K562 (cell line): ENCODE measurements at regions not wholly inside any gene's neighbourhood (a gene's known extent, or its start where the extent isn't known, plus 50 kb on each side); places are given as distances from the start of the nearest gene placed in this dataset.

ENCODE experiments used
- ATAC-seq: fragments of 200-7000 bp; cut with Tn5 transposase; 3 replicates; pipeline ENCODE4 v1.9.1; 2020; ENCODE audit warnings: moderate library complexity
- BruUV-seq: library from RNA; stranded (reverse); fragments of 400-500 nt; replicated peaks from 2 replicates; lab custom pipeline; 2021; lab: Mats Ljungman, UMichigan
- CTCF ChIA-PET: fragments of 300-600 bp; formaldehyde crosslinking; extraction: SDS; loops from one replicate; lab custom pipeline; 2021; ENCODE audit warnings: low intra/inter-chr PET ratio; lab: Yijun Ruan, JAX
- POLR2A ChIA-PET: fragments of 300-600, 350-650 bp; sonication (Branson Sonifier 250); formaldehyde crosslinking; extraction: SDS; loops from one replicate; lab custom pipeline; 2021; ENCODE audit warnings: antibody characterized with exemption, inconsistent platforms; lab: Yijun Ruan, JAX
- DNase-seq, 4 experiments: peaks; one replicate each; pipeline versions ENCODE4 v3.0.0 to v3.0.0-alpha.2; 2011 to 2018; ENCODE audit warnings: low spot score in 3 of 4, mixed read lengths in 3 of 4; ENCODE audit errors: extremely low read depth in 1 of 4
- FAIRE-seq: peaks from 2 replicates; lab custom pipeline; 2011; peaks lifted over from hg19 to GRCh38; lab: Jason Lieb, UNC
- H2AFZ ChIP-seq: 2 replicates; pipeline ENCODE4 v1.6.0; 2011; ENCODE audit warnings: low read depth, low read length, control low read depth, inconsistent platforms
- H3K27ac ChIP-seq: fragments of 200-600 bp; 3 replicates; pipeline ENCODE4 v1.8.0; 2011; ENCODE audit warnings: low read depth, mild to moderate bottlenecking, control low read depth, inconsistent platforms, low read length, moderate library complexity, mixed read lengths; ENCODE audit errors: extremely low read depth
- H3K27me3 ChIP-seq, 2 experiments: fragments of 300-600 bp in 1 of 2; 2 replicates in 1 of 2; 3 replicates in 1 of 2; pipeline versions ENCODE4 v1.6.0 to v1.8.0; 2011; ENCODE audit warnings: inconsistent platforms in 2 of 2, low read length in 2 of 2, mild to moderate bottlenecking in 1 of 2, mixed read lengths in 1 of 2, moderate library complexity in 1 of 2; ENCODE audit not compliant: control insufficient read depth in 2 of 2, insufficient read depth in 2 of 2
- H3K36me3 ChIP-seq: fragments of 300-600 bp; 3 replicates; pipeline ENCODE4 v1.8.0; 2011; ENCODE audit warnings: mild to moderate bottlenecking, low read length, inconsistent platforms; ENCODE audit not compliant: control insufficient read depth, insufficient read depth
- H3K4me1 ChIP-seq, 2 experiments: fragments of 200-600 bp in 1 of 2; replicated peaks in 1 of 2; 2 replicates in 1 of 2; 3 replicates in 1 of 2; pipeline versions ENCODE4 v1.5.1 to v1.8.0; 2011; ENCODE audit warnings: inconsistent platforms in 2 of 2, low read length in 2 of 2, mild to moderate bottlenecking in 1 of 2, mixed read lengths in 1 of 2, moderate library complexity in 1 of 2; ENCODE audit not compliant: control insufficient read depth in 2 of 2, insufficient read depth in 2 of 2
- H3K4me2 ChIP-seq: 2 replicates; pipeline ENCODE4 v1.6.1; 2011; ENCODE audit warnings: low read length, control low read depth, inconsistent platforms, mixed read lengths; ENCODE audit not compliant: insufficient read depth
- H3K4me3 ChIP-seq: fragments of 200-600 bp; sonication (generic), shearing (Covaris generic); 2 replicates; pipeline ENCODE4 v1.5.1; 2016; ENCODE audit warnings: control low read depth, inconsistent platforms
- H3K79me2 ChIP-seq: fragments of 200-600 bp; 3 replicates; pipeline ENCODE4 v1.8.0; 2011; ENCODE audit warnings: low read length, inconsistent platforms; ENCODE audit not compliant: control insufficient read depth, insufficient read depth
- H3K9ac ChIP-seq, 2 experiments: 2 replicates each; pipeline versions ENCODE4 v1.6.0 to v1.6.1; 2011; ENCODE audit warnings: low read depth in 2 of 2, low read length in 2 of 2, control low read depth in 1 of 2, inconsistent platforms in 1 of 2, mild to moderate bottlenecking in 1 of 2, mixed read lengths in 1 of 2; ENCODE audit not compliant: insufficient read depth in 1 of 2
- H3K9me1 ChIP-seq: one replicate; pipeline ENCODE4 v1.6.0; 2011; ENCODE audit warnings: inconsistent platforms, mild to moderate bottlenecking, low read length, moderate library complexity; ENCODE audit not compliant: control insufficient read depth, insufficient read depth
- H3K9me3 ChIP-seq: replicated peaks from 2 replicates; pipeline ENCODE4 v1.5.1; 2011; ENCODE audit warnings: low read depth, low read length, inconsistent platforms; ENCODE audit not compliant: control insufficient read depth, insufficient read depth
- H4K20me1 ChIP-seq: replicated peaks from 2 replicates; pipeline ENCODE4 v1.6.1; 2011; ENCODE audit warnings: low read length, inconsistent platforms, mixed read lengths; ENCODE audit not compliant: control insufficient read depth, insufficient read depth
- CHD4 ChIP-seq: fragments of 200-600 bp; sonication (generic); IDR thresholded peaks from 3 replicates; pipeline ENCODE4 v1.6.1; 2012; ENCODE audit warnings: low read depth, mild to moderate bottlenecking, mixed read lengths, low read length, inconsistent platforms; ENCODE audit not compliant: insufficient read depth, insufficient replicate concordance, poor library complexity, severe bottlenecking
- ETV6 ChIP-seq, 3 experiments: fragments of 150-350 bp in 1 of 3; sonication (generic) in 1 of 3; formaldehyde crosslinking in 1 of 3; IDR thresholded peaks; 2 replicates each; pipeline versions ENCODE4 v1.6.1 to v1.8.0; 2014 to 2022; ENCODE audit warnings: borderline replicate concordance in 2 of 3, low read depth in 2 of 3, antibody characterized with exemption in 1 of 3, low read length in 1 of 3, mild to moderate bottlenecking in 1 of 3, missing genetic modification reagents in 1 of 3
- NRF1 ChIP-seq, 2 experiments: fragments of 450-650 bp; IDR thresholded peaks in 1 of 2; conservative IDR thresholded peaks in 1 of 2; 2 replicates each; pipeline ENCODE4 v1.6.1; 2014; ENCODE audit warnings: mild to moderate bottlenecking in 2 of 2
- WGBS: fragments of 100-300 bp; shearing (Covaris generic); methylation state at CpG from one replicate; pipeline ENCODE4 v1.1.6; 2016; ENCODE audit warnings: low coverage, mixed read lengths; ENCODE audit not compliant: insufficient coverage; ENCODE audit errors: missing lambda C conversion rate; 5-methylcytosine and 5-hydroxymethylcytosine counted together
- in situ Hi-C: fragments of 300-500 bp; cut with MboI; formaldehyde crosslinking; loops from 4 replicates; pipeline ENCODE4 v1.15.0; 2018; ENCODE audit warnings: inconsistent platforms, mixed read lengths
- intact Hi-C: fragments of 100-400 bp; cut with micrococcal nuclease; formaldehyde crosslinking; loops from 2 replicates; pipeline ENCODE4 v1.14.2; 2022

DNA sequence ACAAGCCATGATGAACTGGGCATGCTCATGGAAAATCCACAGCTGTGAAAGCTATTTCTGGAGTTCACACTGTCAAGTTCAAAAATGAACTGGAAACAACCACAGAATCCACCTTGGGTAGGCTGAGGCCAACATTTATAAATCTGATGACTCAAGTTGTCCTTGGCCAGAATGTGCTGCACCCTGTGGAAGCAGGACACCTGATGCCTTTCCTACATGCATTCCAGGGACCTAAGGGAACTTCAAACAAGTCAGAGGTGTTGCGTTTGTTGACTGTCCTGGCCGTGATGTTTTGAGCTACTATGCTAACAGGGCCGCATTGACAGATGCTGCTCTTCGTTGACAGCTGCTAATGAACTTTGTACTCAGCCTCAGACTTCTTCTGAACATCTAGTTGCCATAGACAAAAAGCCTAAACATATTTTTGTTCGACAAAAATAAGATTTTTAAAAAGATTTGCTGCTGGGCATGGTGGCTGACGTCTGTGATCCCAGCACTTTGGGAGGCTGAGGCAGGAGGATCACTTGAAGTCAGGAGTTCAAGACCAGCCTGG, 127.9 kb upstream of the SLC45A1 start:
- Histone ChIP-seq H3K79me2 (no peaks in the 10 kb centered on the region), H3K4me3 (no peak overlapping the region), H3K36me3 (no peaks in the 10 kb centered on the region), H2AFZ (peak overlapping the region; percentile 61; the same call in 1 of the 2 replicates), H3K27ac (no peak overlapping the region), H3K9me3 (no peaks in the 10 kb centered on the region), H3K9me1 (no peaks in the 10 kb centered on the region), H3K4me1 (peaks cover 0 to 8% of the 10 kb centered on the region in 2 experiments; a peak in 2 of 5 replicates), H3K27me3 (0 out of 5 replicates have a peak, but pooled peaks cover 0 to 7% of the 10 kb centered on the region in 2 experiments), H3K9ac (no peak overlapping the region), H3K4me2 (no peak overlapping the region), H4K20me1 (no peaks in the 10 kb centered on the region)
- DNase-seq (no peak), FAIRE-seq (no peak), ATAC-seq (no peak)
- intact Hi-C loops: no loop called here
- TF ChIP-seq NRF1 (conservative IDR thresholded peaks at IDR 0.05 in 1 of 2, IDR thresholded peaks at IDR 0.05 in 1 of 2) (peak in 1 of 2 experiments; percentile 47; a peak in 1 of 4 replicates), ETV6 (IDR thresholded peaks at IDR 0.05; ENCODE audit: borderline replicate concordance in 1 of 2, low read depth in 2 of 2, low read length in 1 of 2) (no peak), ETV6 (CRISPR knock-in tag; IDR thresholded peaks at IDR 0.05; ENCODE audit: borderline replicate concordance) (no peak)
- POLR2A ChIA-PET: interaction anchor here (0.6 to 0.7 kb wide), 2 partner anchors 70 to 182 kb away, joined by 3 read pairs; no protein-coding TSS in a partner anchor
- BruUV-seq: no TSS peak
- CTCF ChIA-PET: no interaction called here
- WGBS: 48% methylated on average over 6 of the region's 6 CpGs
- in situ Hi-C loops: no loop called here

DNA sequence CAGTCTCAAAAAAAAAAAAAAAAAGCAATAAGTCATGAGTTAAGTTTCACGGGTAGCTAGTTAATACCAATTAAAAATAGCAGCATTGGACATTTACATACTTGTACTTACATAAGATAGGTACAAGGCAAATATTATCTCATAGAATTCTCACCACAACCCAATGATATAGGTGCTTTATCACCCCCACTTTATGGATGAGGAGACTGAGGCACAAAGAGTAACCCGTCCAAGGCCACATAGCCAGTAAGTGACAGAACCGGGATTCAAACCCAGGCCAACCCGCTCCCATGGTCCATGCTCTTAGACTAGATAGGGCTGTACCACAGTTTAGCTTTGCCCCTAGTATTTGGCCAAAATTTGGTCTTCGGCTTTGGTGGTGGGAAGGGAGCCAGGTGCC, 132.5 kb upstream of the SLC45A1 start:
- Histone ChIP-seq H3K27ac (no peak overlapping the region), H3K9ac (no peak overlapping the region), H2AFZ (no peak overlapping the region), H3K4me3 (no peak overlapping the region), H3K27me3 (0 out of 5 replicates have a peak, but pooled peaks cover 0 to 7% of the 10 kb centered on the region in 2 experiments), H3K9me3 (no peaks in the 10 kb centered on the region), H4K20me1 (no peaks in the 10 kb centered on the region), H3K4me1 (peaks cover 0 to 9% of the 10 kb centered on the region in 2 experiments; a peak in 2 of 5 replicates), H3K36me3 (no peaks in the 10 kb centered on the region), H3K4me2 (no peak overlapping the region), H3K79me2 (no peaks in the 10 kb centered on the region), H3K9me1 (no peaks in the 10 kb centered on the region)
- no peak for DNase-seq
- 39% methylated on average over 5 of the region's 5 CpGs for WGBS
- CTCF ChIA-PET: no interaction called here
- POLR2A ChIA-PET: no interaction called here
- in situ Hi-C loops: no loop called here
- no TSS peak for BruUV-seq
- FAIRE-seq: no peak
- no peak for ATAC-seq
- intact Hi-C loops: no loop called here
- no peak for TF ChIP-seq CHD4
